ENCODE measurements at regions not wholly inside any gene's neighbourhood (a gene's known extent, or its start where the extent isn't known, plus 50 kb on each side); places are given as distances from the start of the nearest gene placed in this dataset.

DNA sequence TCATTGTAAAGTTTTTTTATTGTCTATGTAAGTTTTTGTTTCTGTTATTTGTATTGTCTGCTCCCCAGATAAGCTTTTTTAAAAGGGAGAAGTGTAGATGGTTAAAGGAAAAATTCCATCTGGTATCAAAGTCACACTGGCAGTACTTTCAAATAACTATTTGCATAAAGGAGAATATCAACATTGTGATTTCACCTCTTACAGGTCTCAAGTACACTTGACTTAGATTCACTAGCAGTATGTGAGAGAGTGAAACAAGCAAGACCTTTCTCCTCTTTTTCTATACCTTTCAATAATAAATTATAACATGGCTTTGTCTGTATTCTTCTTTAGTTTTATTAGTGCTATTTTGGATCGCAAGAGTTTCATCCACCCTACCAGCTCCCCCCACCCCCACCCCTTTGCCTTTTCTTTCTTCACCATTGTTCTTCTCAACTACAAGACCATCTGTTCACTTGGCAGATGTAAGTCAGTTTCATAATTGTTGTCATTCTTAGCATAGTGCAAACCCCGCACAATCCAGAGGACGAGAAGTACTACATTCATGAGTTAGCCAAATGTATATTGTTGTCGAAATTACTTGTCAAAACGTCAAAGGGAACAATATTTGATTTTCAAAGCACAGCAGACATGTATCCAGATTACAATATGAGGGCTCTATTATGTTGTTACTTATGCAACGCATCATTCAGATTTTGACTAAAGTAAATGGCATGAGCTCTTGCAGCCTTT lies 602.7 kb upstream of the FLRT2 start:
- no peak for TF ChIP-seq CTCF (IDR thresholded peaks at IDR 0.05)
- TF ChIP-seq SIN3A (IDR thresholded peaks at IDR 0.05; ENCODE audit: borderline replicate concordance, insufficient read depth, low read depth, low read length): no peak
